ENCODE measurements at regions not wholly inside any gene's neighbourhood (a gene's known extent, or its start where the extent isn't known, plus 50 kb on each side); places are given as distances from the start of the nearest gene placed in this dataset.
"Not testable (repeated sequence)": the region's sequence is repeated elsewhere in the genome, so short reads cannot be mapped to it uniquely, and the experiment has no call there.

DNA sequence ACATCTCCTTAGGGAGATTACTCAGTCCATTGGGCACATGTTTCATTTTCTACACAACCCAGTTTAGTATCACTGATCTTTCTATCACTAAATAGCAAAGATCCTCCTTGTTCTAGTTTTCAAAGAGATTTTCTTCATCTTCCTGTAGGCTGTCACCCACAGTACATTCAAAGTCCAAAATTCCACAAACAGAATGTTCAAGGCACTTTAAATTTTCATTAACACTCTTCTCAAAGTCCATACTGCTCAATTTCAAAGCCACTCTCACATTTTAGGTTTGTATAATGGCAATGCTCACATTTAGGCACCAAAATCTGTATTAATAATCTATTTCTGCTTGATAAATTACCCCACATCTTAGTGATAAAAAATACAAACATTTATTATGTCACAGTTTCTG lies 152.8 kb downstream of the FSIP2 start:
- FAIRE-seq = no peak

DNA sequence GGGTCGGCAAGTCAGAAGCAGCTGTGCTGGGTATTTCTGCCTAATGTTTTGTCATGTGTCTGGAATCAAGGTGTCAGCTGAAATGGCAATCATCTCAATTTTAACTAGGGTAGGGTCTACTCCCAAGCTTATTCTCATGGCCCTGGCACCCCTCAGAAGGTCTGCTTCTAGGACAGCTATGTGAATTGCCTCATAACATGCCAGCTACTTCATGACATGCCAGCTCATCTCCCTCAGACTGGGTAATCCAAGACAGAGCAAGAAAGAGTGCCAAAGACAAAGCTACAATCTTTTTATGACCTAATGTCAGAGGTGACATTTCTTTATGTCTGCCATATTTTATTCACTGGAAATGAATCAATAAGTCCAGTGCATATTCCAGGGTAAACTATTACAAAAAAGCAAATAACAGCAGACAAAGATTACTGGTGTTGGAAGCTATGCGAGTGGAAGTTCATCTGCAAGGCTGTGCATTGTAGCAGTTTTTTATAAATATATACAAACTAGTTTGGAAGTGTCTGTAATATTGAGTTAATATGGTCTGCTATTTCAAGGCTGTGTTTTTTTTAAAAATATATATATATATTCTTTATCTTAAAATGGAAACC lies 153.3 kb downstream of the FSIP2 start:
- no peak for FAIRE-seq

- no peak for FAIRE-seq
Measured at GRCh38 chr2:185892484-185892883, 153.9 kb downstream of the FSIP2 start.

DNA sequence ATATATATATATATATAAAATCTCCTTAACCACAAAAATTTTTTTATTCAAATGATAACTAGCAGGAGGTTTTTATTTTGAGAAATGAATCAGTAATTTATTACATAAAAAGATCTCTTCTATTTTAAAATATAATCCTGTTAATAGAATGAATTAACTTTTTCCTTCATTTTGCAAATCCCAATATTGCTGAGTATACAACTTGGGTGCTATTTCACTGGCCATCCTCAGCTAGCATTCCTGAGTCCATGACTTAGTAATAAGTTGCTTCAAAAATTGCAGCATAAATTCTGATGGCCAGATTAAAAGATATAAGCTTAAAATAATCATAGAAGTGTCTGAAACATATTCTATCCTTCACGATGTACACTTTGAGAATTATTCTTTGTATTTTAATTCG lies 155.6 kb downstream of the FSIP2 start:
- FAIRE-seq = no peak

DNA sequence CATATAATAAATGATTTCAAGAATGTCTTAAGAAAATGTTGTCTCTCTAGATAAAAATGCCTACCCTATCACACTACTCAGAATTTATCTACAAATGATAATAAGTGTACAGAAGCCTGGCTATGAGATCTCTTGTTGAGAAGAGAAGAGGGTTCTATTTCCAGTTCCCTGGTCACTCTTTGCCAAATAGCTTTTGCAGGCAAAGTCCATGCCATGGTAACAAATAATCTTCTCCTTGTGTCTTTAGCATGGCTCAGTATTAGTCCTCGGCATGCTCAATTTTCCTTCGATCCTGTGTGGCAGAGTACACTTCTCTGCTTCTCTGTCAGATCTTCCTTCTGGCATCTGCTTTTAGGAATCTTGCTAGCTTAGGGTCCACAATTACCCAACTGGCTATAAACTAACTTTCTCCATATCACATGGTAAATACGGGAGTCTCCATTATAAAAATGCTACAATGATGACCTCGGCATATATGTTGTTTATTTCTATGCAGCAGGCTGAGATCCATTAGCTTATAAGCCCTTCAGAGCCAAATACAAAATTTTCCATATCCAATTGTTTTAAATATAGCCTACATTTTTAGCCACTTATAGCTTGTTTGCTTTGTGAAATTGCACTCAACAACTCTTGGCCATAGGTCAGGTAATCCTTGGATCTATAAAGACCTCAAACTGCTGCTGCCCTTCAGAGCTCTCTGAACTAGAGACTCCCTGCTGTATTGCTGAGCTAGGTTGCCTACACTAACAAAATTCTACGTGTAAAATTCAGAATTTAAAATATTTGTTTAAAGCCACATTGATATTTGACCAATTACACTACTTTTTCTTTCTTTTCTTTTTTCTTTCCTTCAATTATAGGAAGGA lies 157.5 kb downstream of the FSIP2 start:
- FAIRE-seq = no peak

DNA sequence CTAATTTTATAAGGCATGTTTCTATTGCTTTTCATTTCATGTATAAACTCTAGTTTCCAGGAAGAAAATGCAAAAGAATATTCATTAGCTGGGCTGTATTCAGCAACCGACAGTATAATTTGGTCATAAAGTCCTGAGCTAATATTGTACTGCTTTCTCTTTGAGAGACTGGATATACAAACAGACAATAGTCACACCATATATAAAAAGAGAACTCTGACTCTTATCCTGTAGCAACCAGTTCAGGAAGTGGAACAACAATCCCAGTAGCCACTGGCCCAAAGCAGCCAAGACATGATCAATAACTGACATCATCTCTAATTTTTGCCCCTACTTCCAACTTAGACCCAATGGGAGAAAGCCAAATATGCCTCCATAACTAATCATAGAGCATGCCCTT lies 160.8 kb downstream of the FSIP2 start:
- FAIRE-seq = no peak

DNA sequence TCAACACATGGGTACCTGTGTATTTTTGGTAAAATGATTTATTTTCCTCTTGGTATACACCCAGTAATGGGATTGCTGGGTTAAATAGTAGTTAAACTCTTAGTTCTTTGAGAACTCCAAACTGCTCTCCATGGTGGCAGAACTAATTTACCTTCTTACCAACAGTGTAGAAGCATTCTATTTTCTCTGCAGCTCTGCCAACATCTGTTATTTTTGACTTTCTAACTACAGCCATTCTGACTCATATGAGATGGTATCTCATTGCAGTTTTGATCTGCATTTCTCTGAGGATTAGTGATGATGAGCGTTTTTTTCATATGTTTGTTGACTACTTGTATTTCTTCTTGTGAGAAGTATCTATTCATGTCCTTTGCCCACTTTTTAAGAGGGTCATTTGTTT lies 180.6 kb downstream of the FSIP2 start:
- no peak for FAIRE-seq

- FAIRE-seq = no peak
Measured at GRCh38 chr2:185921048-185921756, 182.6 kb downstream of the FSIP2 start.

DNA sequence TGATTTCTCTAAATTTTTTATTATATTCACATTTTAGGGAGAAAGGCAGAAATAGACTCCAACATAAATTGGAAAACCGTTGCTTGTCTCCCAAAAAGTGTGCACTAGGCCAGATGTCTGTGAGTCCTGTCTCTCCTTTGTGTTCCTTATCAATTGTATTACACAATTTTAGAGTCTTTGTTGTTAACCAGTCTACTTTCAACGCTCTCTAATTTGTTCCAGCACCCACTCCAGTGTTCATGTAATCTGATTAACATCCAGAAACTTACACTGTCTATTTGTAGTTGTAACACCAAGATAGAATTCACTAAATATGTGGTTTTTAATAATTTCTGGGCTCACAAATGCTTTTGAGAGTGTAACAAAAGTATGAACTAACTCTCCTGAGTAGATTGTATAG lies 195.6 kb downstream of the FSIP2 start:
- FAIRE-seq = no peak

DNA sequence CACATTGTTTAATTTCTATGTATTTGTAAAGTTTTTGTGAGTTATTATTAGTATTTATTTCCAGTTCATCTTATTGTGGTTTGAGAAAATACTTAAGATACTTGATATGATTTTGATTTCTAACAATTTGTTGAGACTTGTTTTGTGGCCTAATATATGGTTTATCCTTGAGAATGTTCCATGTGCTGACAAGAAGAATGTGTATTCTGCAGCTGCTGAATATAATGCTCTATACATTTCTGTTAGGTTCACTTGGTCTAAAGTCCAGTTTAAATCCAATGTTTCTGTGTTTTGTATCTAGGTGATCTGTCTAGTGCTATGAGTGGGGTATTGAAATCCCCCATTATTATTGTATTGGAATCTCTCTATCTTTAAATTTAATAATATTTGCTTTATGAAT lies 201.3 kb downstream of the FSIP2 start:
- FAIRE-seq = no peak

DNA sequence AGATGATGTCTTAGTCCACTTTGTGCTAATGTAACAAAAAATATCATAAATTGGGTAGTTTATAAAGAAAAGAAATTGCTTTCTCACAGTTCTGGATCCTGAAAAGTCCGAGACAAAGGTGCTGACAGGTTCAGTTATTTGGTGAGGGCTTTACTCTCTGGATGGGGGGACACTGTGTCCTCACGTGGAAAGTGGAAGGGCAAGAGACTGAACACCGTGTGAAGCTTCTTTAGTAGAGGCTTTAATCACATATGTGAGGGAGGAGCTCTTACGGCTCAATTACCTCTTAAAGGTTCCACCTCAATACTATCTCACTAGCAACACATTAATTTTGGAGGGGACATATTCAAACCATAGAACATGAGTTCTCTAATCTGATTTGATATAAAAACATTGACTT lies 204.3 kb downstream of the FSIP2 start:
- FAIRE-seq = no peak

DNA sequence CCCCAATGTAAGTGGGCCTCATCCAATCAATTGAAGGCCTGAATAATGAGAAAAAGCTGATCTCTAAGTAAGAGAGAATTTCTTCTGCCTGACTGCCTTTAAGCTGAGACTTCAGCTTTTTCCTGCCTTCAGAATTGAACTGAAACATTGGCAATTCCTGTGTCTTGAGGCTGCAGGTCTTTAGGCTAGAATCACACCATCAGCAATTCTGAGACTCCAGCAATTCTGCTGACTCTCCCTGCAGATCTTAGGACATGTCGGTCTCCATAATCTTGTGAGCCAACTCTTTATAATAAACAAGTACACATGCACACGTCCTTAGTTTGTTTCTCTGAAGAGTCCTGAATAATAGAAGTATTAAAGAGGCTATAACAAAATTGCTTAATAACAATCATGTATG lies 209.1 kb downstream of the FSIP2 start:
- no peak for FAIRE-seq

DNA sequence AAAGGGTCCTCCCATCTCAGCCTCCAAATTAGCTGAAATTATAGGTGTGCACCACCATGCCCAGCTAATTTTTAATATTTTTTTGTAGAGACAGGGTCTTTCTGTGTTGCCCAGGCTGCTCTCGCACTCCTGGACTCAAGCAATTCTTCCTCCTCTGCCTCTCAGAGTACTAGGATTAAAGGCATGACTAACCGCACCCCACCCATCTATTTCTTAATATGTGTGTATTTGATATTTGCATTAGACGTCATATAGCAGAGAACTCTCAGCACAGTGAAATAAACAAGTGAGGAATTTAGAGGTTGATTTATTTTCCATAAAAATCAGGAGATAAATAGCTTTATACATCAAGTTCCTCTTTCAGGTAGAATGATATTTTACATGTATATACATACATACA lies 213.5 kb downstream of the FSIP2 start:
- FAIRE-seq = no peak

DNA sequence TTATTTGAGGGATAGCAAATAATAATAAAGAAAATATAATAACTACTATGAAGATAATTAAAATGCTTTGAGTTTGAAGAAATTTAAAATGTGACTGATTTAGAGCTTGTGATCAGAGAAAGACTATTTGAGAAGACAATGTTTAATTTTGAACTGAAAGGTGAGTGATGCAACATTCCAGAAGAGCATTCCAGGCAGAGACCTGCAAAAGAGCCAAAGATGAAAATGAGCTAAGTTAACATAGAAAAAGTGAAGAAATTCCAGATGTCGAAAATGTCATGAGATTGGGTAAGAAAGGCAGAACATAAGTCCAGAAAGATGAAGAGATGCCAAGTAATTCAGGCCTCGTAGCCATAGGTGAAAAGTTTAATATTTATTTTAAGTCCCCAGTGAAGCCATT lies 215.8 kb downstream of the FSIP2 start:
- no peak for FAIRE-seq

- no peak for FAIRE-seq
Measured at GRCh38 chr2:185955050-185955449, 216.4 kb downstream of the FSIP2 start.

- no peak for FAIRE-seq
Measured at GRCh38 chr2:185967335-185967734, 228.7 kb downstream of the FSIP2 start.

DNA sequence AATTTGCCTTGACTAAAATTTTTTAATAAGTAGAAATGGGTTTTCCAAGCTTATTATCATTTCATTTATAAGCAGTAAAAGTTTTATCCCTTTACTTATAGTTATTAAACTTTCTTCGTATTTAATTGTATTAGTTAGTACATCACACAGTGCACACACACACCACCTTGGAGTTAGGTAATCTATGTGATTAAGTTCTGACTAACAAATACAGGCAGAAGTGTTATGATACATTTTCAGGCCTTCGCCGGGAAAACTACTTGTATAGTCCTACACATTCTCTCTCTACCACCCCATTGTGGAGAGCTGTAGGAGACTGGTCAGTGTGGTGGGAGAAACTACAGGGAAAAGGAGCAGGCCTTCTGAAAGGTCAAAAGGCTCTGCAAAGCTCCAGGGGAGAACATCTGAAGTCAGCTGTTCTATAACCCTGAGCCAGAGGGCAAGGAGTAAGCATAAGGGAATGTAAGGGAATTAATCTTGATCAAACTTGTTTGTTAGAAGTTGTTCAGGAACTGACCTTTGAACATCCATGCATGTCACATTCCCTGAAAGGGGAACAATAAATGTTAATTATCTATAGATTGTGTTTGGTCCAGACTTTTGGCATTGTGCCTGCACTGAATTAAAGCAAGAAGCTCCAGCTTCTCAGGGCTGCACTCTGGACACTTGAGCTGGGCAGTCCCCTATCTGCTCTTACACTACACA lies 231.7 kb downstream of the FSIP2 start:
- peak; percentile 21 for FAIRE-seq

- no peak for FAIRE-seq
Measured at GRCh38 chr2:185978634-185979407, 240.2 kb downstream of the FSIP2 start.

- FAIRE-seq = no peak
Measured at GRCh38 chr2:185979546-185980071, 241.0 kb downstream of the FSIP2 start.

DNA sequence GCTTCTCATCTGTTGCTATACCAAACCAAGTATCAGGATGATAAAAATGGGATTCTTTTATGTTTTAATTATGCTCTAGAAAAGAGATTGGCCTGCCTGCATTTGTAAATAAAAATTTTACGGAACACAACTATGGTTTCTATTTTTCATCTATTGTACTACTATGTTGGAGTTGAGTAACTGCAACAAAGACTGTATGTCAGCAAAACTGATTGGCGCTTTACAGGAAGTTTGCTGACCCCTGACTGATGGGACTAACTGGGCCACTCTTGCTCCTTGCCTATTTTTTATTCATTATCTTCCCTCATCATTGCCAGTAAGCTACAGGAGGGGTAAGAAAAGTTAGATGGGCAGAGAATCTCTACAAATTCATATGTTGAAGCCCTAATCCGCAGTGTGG lies 242.3 kb downstream of the FSIP2 start:
- no peak for FAIRE-seq

DNA sequence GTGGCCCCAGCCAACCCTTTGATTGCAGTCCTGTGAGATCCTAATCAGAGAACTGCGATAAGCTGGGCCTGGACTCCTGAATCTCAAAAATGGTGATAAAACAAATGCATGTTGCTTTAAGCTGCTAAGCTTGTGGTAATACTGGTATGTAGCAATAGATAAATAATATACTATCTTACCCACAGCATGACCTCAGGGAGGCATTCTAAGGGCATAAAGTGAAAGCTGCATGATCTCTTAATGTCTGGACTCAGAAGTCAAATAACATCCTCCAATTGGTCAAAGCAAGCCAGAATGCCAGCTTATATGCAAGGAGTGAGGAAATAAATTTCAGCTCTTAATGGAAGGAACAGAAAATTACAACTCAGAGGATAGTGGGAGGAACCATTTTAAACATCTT lies 246.1 kb downstream of the FSIP2 start:
- FAIRE-seq = no peak

DNA sequence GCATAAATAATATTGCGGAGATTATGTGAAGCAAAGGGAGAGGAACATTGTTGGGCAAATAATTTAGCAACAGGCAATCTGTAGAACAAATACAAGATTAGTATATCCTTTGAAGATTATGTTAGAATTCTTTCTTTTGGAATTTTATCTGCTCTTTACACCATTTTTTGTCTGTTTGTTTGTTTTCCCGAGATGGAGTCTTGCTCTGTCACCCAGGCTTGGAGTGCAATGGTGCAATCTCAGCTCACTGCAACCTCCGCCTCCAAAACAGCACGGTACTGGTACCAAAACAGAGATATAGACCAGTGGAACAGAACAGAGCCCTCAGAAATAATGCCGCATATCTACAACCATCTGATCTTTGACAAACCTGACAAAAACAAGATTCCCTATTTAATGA lies 250.3 kb downstream of the FSIP2 start:
- FAIRE-seq = not testable (repeated sequence)
